ENCODE measurements at regions not wholly inside any gene's neighbourhood (a gene's known extent, or its start where the extent isn't known, plus 50 kb on each side); places are given as distances from the start of the nearest gene placed in this dataset.

GRCh38 chrX:141759238-141759637 lies 60.7 kb upstream of the SPANXD start:
- no peak for DNase-seq (ENCODE audit: low read depth, low spot score)

- DNase-seq (ENCODE audit: low read depth, low spot score): peak; percentile 20
Observed at GRCh38 chrX:141760761-141761160, 62.2 kb upstream of the SPANXD start.

GRCh38 chrX:141787655-141788054 lies 50.5 kb upstream of the MAGEC3 start:
- DNase-seq (ENCODE audit: low read depth, low spot score): no peak
